Gastroesophageal sphincter (tissue), 4 donors: ENCODE measurements at regions not wholly inside any gene's neighbourhood (a gene's known extent, or its start where the extent isn't known, plus 50 kb on each side); places are given as distances from the start of the nearest gene placed in this dataset.
A peak's percentile ranks its signal among the peaks of the same experiment; 100 is the strongest.

Experiments used
- ATAC-seq: fragments of 150-250 bp; one replicate; pipeline ENCODE4 v1.9.1; 2016; ENCODE audit warnings: mild to moderate bottlenecking, moderate library complexity
- H3K27ac ChIP-seq, 4 donors: fragments of 200-600 bp; sonication (generic) in 3 of 4; 1 replicate in 3 of 4; 2 replicates in 1 of 4; pipeline ENCODE4 v1.5.1; 2016 to 2019
- H3K27me3 ChIP-seq: fragments of 200-600 bp; sonication (generic); one replicate; pipeline ENCODE4 v1.5.1; 2019
- H3K36me3 ChIP-seq, 2 donors: fragments of 200-600 bp; sonication (generic); one replicate each; pipeline ENCODE4 v1.5.1; 2019; ENCODE audit warnings: control low read depth in 1 of 2
- H3K4me1 ChIP-seq, 3 donors: fragments of 200-600 bp; sonication (generic); 1 replicate in 2 of 3; 2 replicates in 1 of 3; pipeline ENCODE4 v1.5.1; 2016 to 2019; ENCODE audit warnings: control low read depth in 2 of 3
- H3K4me3 ChIP-seq, 2 donors: fragments of 200-600 bp; sonication (generic); one replicate each; pipeline ENCODE4 v1.5.1; 2019; ENCODE audit warnings: mild to moderate bottlenecking in 1 of 2, moderate library complexity in 1 of 2
- H3K9me3 ChIP-seq, 3 donors: fragments of 200-600 bp; sonication (generic); one replicate each; pipeline ENCODE4 v1.5.1; 2017 to 2019; ENCODE audit warnings: control low read depth in 2 of 3
- CTCF ChIP-seq, 4 experiments: fragments of 200-600 bp in 2 of 4; fragments of 450-650 bp in 2 of 4; sonication (generic) in 1 of 4; IDR thresholded peaks; one replicate each; pipeline ENCODE4 v1.5.1; 2017 to 2019; ENCODE audit warnings: antibody characterized with exemption in 4 of 4, mild to moderate bottlenecking in 2 of 4, moderate library complexity in 2 of 4
- EP300 ChIP-seq: sonication (generic); formaldehyde crosslinking; IDR thresholded peaks from one replicate; pipeline ENCODE4 v1.6.1; 2017; ENCODE audit warnings: antibody characterized with exemption, mild to moderate bottlenecking
- POLR2A ChIP-seq, 2 donors: fragments of 450-650 bp; IDR thresholded peaks; one replicate each; pipeline ENCODE4 v1.6.1; 2017; ENCODE audit warnings: antibody characterized with exemption in 2 of 2, mild to moderate bottlenecking in 2 of 2, moderate library complexity in 1 of 2
- POLR2AphosphoS5 ChIP-seq: sonication (generic); formaldehyde crosslinking; IDR thresholded peaks from one replicate; pipeline ENCODE4 v1.6.1; 2017; ENCODE audit warnings: antibody characterized with exemption
- WGBS, 2 donors: methylation state at CpG; one replicate each; pipeline ENCODE4 v1.1.5; 2018; ENCODE audit warnings: low coverage in 1 of 2; 5-methylcytosine and 5-hydroxymethylcytosine counted together

GRCh38 chr12:131607658-131608447 lies 103.0 kb upstream of the SFSWAP start:
- Histone ChIP-seq H3K4me3 (no peak overlapping the region), H3K4me1 (peaks cover 0 to 18% (median 0%) of the 10 kb centered on the region in 3 donors), H3K36me3 (no peaks in the 10 kb centered on the region), H3K27ac (no peak overlapping the region), H3K9me3 (no peaks in the 10 kb centered on the region), H3K27me3 (peaks cover 94% of the 10 kb centered on the region)
- no peak for ATAC-seq
- no peak for TF ChIP-seq CTCF (IDR thresholded peaks at IDR 0.05)
- no peak for TF ChIP-seq POLR2A (IDR thresholded peaks at IDR 0.05)
- TF ChIP-seq EP300: no peak
- TF ChIP-seq POLR2AphosphoS5: no peak
- WGBS, 2 donors: 70% methylated on average over 5 to 8 of the region's 8 CpGs

- Histone ChIP-seq H3K36me3 (no peaks in the 10 kb centered on the region), H3K9me3 (no peaks in the 10 kb centered on the region), H3K27ac (peak overlapping the region in 1 of 4 donors; percentile 20), H3K27me3 (peaks cover 84% of the 10 kb centered on the region), H3K4me3 (peak overlapping the region in 1 of 2 donors; percentile 2), H3K4me1 (peaks cover 0 to 15% (median 0%) of the 10 kb centered on the region in 3 donors)
- no peak for TF ChIP-seq POLR2A (IDR thresholded peaks at IDR 0.05)
- TF ChIP-seq POLR2AphosphoS5: no peak
- peak in 3 of 4 experiments; percentile 63 to 76 (median 76) for TF ChIP-seq CTCF (IDR thresholded peaks at IDR 0.05)
- no peak for TF ChIP-seq EP300
- WGBS, 2 donors: 18 to 28% methylated on average over 23 of the region's 27 CpGs
- ATAC-seq: peak; percentile 89
These were observed 101.9 kb upstream of the SFSWAP start for GRCh38 chr12:131608740-131609690.

GRCh38 chr12:131609762-131610161 lies 101.1 kb upstream of the SFSWAP start:
- peaks cover 0 to 9% (median 0%) of the 10 kb centered on the region in 3 donors for H3K4me1 ChIP-seq
- H3K27ac ChIP-seq: peak overlapping the region in 1 of 4 donors; percentile 20
- no peak overlapping the region for H3K4me3 ChIP-seq
- H3K36me3 ChIP-seq: no peaks in the 10 kb centered on the region
- TF ChIP-seq POLR2AphosphoS5 (no peak), CTCF (IDR thresholded peaks at IDR 0.05) (no peak), EP300 (no peak), POLR2A (IDR thresholded peaks at IDR 0.05) (no peak)
- ATAC-seq: no peak
- WGBS, 2 donors: 100% methylated on average over 2 to 3 of the region's 9 CpGs
- H3K27me3 ChIP-seq: peaks cover 78% of the 10 kb centered on the region
- no peaks in the 10 kb centered on the region for H3K9me3 ChIP-seq

GRCh38 chr12:131610181-131610580 lies 100.7 kb upstream of the SFSWAP start:
- Histone ChIP-seq H3K36me3 (no peaks in the 10 kb centered on the region), H3K4me3 (no peak overlapping the region), H3K27ac (no peak overlapping the region), H3K4me1 (peaks cover 0 to 9% (median 0%) of the 10 kb centered on the region in 3 donors), H3K27me3 (peaks cover 75% of the 10 kb centered on the region), H3K9me3 (no peaks in the 10 kb centered on the region)
- TF ChIP-seq POLR2AphosphoS5 (no peak), EP300 (no peak), POLR2A (IDR thresholded peaks at IDR 0.05) (no peak), CTCF (IDR thresholded peaks at IDR 0.05) (no peak)
- ATAC-seq: no peak
- WGBS, 2 donors: 67 to 83% methylated on average over 2 to 8 of the region's 10 CpGs
